ENCODE measurements at regions not wholly inside any gene's neighbourhood (a gene's known extent, or its start where the extent isn't known, plus 50 kb on each side); places are given as distances from the start of the nearest gene placed in this dataset.
"Not testable (repeated sequence)": the region's sequence is repeated elsewhere in the genome, so short reads cannot be mapped to it uniquely, and the experiment has no call there.

- DNase-seq (ENCODE audit: extremely low read depth, low read depth): no peak
- TF ChIP-seq, protein P1, sequence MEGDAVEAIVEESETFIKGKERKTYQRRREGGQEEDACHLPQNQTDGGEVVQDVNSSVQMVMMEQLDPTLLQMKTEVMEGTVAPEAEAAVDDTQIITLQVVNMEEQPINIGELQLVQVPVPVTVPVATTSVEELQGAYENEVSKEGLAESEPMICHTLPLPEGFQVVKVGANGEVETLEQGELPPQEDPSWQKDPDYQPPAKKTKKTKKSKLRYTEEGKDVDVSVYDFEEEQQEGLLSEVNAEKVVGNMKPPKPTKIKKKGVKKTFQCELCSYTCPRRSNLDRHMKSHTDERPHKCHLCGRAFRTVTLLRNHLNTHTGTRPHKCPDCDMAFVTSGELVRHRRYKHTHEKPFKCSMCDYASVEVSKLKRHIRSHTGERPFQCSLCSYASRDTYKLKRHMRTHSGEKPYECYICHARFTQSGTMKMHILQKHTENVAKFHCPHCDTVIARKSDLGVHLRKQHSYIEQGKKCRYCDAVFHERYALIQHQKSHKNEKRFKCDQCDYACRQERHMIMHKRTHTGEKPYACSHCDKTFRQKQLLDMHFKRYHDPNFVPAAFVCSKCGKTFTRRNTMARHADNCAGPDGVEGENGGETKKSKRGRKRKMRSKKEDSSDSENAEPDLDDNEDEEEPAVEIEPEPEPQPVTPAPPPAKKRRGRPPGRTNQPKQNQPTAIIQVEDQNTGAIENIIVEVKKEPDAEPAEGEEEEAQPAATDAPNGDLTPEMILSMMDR (IDR thresholded peaks at IDR 0.05; ENCODE audit: low read depth, low read length, missing control alignments): no peak
- H3K4me3 ChIP-seq (replicated peaks; ENCODE audit: low read depth, low read length): no peak overlapping the region
Measured at GRCh38 chr5:25412116-25412661, 767.4 kb upstream of the CDH10 start.

DNA sequence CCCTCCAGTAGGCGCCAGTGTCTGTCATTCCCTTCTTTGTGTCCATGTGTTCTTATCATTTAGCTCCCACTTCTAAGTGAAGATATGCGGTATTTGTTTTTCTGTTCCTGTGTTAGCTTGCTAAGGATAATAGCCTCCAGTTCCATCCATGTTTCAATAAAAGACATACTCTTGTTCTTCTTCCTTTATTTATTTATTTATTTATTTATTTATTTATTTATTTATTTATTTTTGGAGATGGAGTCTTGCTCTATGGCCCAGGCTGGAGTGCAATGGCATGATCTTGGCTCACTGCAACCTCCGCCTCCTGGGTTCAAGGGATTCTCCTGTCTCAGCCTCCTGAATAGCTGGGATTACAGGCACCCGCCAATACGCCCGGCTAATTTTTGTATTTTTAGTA is 762.6 kb upstream of the CDH10 start:
- H3K4me3 ChIP-seq (replicated peaks; ENCODE audit: low read depth, low read length); DNase-seq (ENCODE audit: extremely low read depth, low read depth): not testable (repeated sequence)

- no peak overlapping the region for H3K4me3 ChIP-seq (replicated peaks; ENCODE audit: low read depth, low read length)
- TF ChIP-seq, protein P1 (IDR thresholded peaks at IDR 0.05; ENCODE audit: low read depth, low read length, missing control alignments): no peak
- no peak for DNase-seq (ENCODE audit: extremely low read depth, low read depth)
Measured at GRCh38 chr5:25405850-25406249, 761.1 kb upstream of the CDH10 start.

GRCh38 chr5:25399878-25400480 is 755.2 kb upstream of the CDH10 start:
- TF ChIP-seq, protein P1 (IDR thresholded peaks at IDR 0.05; ENCODE audit: low read depth, low read length, missing control alignments): no peak
- DNase-seq (ENCODE audit: extremely low read depth, low read depth): no peak
- no peak overlapping the region for H3K4me3 ChIP-seq (replicated peaks; ENCODE audit: low read depth, low read length)

GRCh38 chr5:25393957-25394356 is 749.2 kb upstream of the CDH10 start:
- DNase-seq (ENCODE audit: extremely low read depth, low read depth): no peak
- no peak overlapping the region for H3K4me3 ChIP-seq (replicated peaks; ENCODE audit: low read depth, low read length)
- TF ChIP-seq, protein P1 (IDR thresholded peaks at IDR 0.05; ENCODE audit: low read depth, low read length, missing control alignments): no peak

DNA sequence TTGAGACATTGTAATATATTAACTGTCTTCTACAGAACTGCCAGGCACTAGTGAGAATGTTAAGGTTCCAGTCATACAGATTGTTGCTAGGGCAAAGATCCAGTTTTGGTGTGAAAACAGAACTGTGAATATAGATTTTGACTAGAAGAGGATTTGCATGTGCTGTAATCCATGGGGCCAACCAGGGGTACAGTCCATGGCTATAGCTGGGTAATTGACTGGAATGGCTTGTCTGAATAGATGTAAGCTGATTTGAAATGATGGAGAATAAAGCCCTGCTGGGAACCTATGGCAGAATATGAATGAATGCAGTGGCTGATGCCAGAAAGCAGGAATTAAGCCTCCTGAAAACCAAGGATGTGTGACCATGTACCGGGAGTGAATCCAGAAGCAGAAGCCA is 748.5 kb upstream of the CDH10 start:
- H3K4me3 ChIP-seq (replicated peaks; ENCODE audit: low read depth, low read length): no peak overlapping the region
- no peak for DNase-seq (ENCODE audit: extremely low read depth, low read depth)
- TF ChIP-seq, protein P1 (IDR thresholded peaks at IDR 0.05; ENCODE audit: low read depth, low read length, missing control alignments): no peak

DNA sequence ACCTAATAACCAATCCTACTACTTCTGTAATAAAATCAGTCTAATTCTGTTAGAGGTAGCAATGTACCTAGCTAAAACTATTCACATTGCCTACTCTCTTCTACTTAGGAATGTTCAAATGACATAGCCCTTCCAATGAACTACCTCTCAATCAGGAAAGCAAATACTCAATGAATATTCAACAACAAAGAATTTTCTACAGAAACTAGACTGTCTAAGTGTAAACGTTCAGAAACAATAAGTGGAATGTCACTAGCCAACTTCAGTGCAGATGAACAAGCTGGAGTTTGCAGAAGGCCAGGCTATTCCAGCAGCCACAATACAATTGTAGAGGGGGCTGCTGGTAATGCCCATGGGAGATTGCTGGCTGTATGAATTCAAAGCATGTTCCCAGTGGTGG is 743.2 kb upstream of the CDH10 start:
- TF ChIP-seq, protein P1 (IDR thresholded peaks at IDR 0.05; ENCODE audit: low read depth, low read length, missing control alignments): no peak
- no peak for DNase-seq (ENCODE audit: extremely low read depth, low read depth)
- H3K4me3 ChIP-seq (replicated peaks; ENCODE audit: low read depth, low read length): no peak overlapping the region

Data from HFF-Myc (cell line).